Neutrophil (primary cell): ENCODE measurements at regions not wholly inside any gene's neighbourhood (a gene's known extent, or its start where the extent isn't known, plus 50 kb on each side); places are given as distances from the start of the nearest gene placed in this dataset.

Experiments
- H3K27ac ChIP-seq: fragments of 200-600 bp; sonication (generic); 2 replicates; pipeline ENCODE4 v1.5.1; 2016; ENCODE audit warnings: mild to moderate bottlenecking, moderate library complexity
- H3K27me3 ChIP-seq: fragments of 200-600 bp; sonication (generic); 2 replicates; pipeline ENCODE4 v1.6.0; 2016; ENCODE audit warnings: mild to moderate bottlenecking
- H3K36me3 ChIP-seq: fragments of 200-600 bp; sonication (generic); 2 replicates; pipeline ENCODE4 v1.5.1; 2017
- H3K4me1 ChIP-seq, 2 experiments: fragments of 200-600 bp in 1 of 2; sonication (generic) in 1 of 2; 1 replicate in 1 of 2; 2 replicates in 1 of 2; pipeline versions ENCODE4 v1.5.1 to v1.6.1; 2013 to 2016; ENCODE audit warnings: low read depth in 1 of 2, low read length in 1 of 2, mild to moderate bottlenecking in 1 of 2, moderate library complexity in 1 of 2; ENCODE audit not compliant: control insufficient read depth in 1 of 2, insufficient read depth in 1 of 2
- H3K4me3 ChIP-seq, 2 experiments: fragments of 200-600 bp in 1 of 2; sonication (generic) in 1 of 2; 1 replicate in 1 of 2; 2 replicates in 1 of 2; pipeline ENCODE4 v1.5.1; 2013 to 2016; ENCODE audit warnings: low read depth in 1 of 2, low read length in 1 of 2, mild to moderate bottlenecking in 1 of 2, moderate library complexity in 1 of 2
- H3K9me3 ChIP-seq: fragments of 200-600 bp; sonication (generic); 2 replicates; pipeline ENCODE4 v1.5.1; 2016
- CTCF ChIP-seq: fragments of 200-600 bp; sonication (generic); IDR thresholded peaks from 2 replicates; pipeline ENCODE4 v1.5.1; 2016; ENCODE audit warnings: antibody characterized with exemption

- Histone ChIP-seq H3K36me3 (no peaks in the 10 kb centered on the region), H3K4me3 (no peak overlapping the region), H3K9me3 (no peaks in the 10 kb centered on the region), H3K27me3 (no peaks in the 10 kb centered on the region), H3K4me1 (no peaks in the 10 kb centered on the region), H3K27ac (no peak overlapping the region)
- TF ChIP-seq CTCF = no peak
These were observed 600.9 kb downstream of the PLCL1 start for GRCh38 chr2:198405311-198405710.

GRCh38 chr2:198401644-198402043 is 597.3 kb downstream of the PLCL1 start:
- Histone ChIP-seq H3K4me1 (no peaks in the 10 kb centered on the region), H3K4me3 (no peak overlapping the region), H3K27me3 (no peaks in the 10 kb centered on the region), H3K27ac (no peak overlapping the region), H3K9me3 (no peaks in the 10 kb centered on the region), H3K36me3 (no peaks in the 10 kb centered on the region)
- TF ChIP-seq CTCF = no peak

GRCh38 chr2:198400999-198401398 is 596.6 kb downstream of the PLCL1 start:
- Histone ChIP-seq H3K27ac (no peak overlapping the region), H3K4me3 (no peak overlapping the region), H3K27me3 (no peaks in the 10 kb centered on the region), H3K9me3 (no peaks in the 10 kb centered on the region), H3K36me3 (no peaks in the 10 kb centered on the region), H3K4me1 (no peaks in the 10 kb centered on the region)
- no peak for TF ChIP-seq CTCF

- no peak overlapping the region for H3K4me3 ChIP-seq
- no peaks in the 10 kb centered on the region for H3K27me3 ChIP-seq
- no peak for TF ChIP-seq CTCF
- no peaks in the 10 kb centered on the region for H3K36me3 ChIP-seq
- H3K4me1 ChIP-seq = no peaks in the 10 kb centered on the region
- H3K9me3 ChIP-seq = no peaks in the 10 kb centered on the region
- H3K27ac ChIP-seq = no peak overlapping the region
These were observed 589.8 kb downstream of the PLCL1 start for GRCh38 chr2:198394208-198394607.

- Histone ChIP-seq H3K9me3 (no peaks in the 10 kb centered on the region), H3K4me3 (no peak overlapping the region), H3K4me1 (no peaks in the 10 kb centered on the region), H3K36me3 (no peaks in the 10 kb centered on the region), H3K27me3 (no peaks in the 10 kb centered on the region), H3K27ac (no peak overlapping the region)
- TF ChIP-seq CTCF = no peak
These were observed 586.3 kb downstream of the PLCL1 start for GRCh38 chr2:198390670-198391069.

GRCh38 chr2:198387677-198388076 is 583.3 kb downstream of the PLCL1 start:
- H3K4me1 ChIP-seq = no peaks in the 10 kb centered on the region
- H3K4me3 ChIP-seq = no peak overlapping the region
- H3K27ac ChIP-seq = no peak overlapping the region
- no peaks in the 10 kb centered on the region for H3K27me3 ChIP-seq
- no peak for TF ChIP-seq CTCF
- no peaks in the 10 kb centered on the region for H3K9me3 ChIP-seq
- H3K36me3 ChIP-seq = no peaks in the 10 kb centered on the region
